SK-N-SH (cell line): ENCODE measurements at regions not wholly inside any gene's neighbourhood (a gene's known extent, or its start where the extent isn't known, plus 50 kb on each side); places are given as distances from the start of the nearest gene placed in this dataset.

ENCODE experiments used
- CTCF ChIA-PET: fragments of 300-600, 350-600 bp; formaldehyde crosslinking; extraction: SDS; loops from one replicate; lab custom pipeline; 2021; lab: Yijun Ruan, JAX
- POLR2A ChIA-PET: fragments of 350-600 bp; sonication (Branson Sonifier 250); formaldehyde crosslinking; extraction: SDS; loops from one replicate; lab custom pipeline; 2020; ENCODE audit warnings: antibody characterized with exemption, inconsistent platforms; lab: Yijun Ruan, JAX
- DNase-seq: peaks from one replicate; pipeline ENCODE4 v3.0.0; 2012
- H2AFZ ChIP-seq: fragments of 200-600 bp; sonication (generic); 2 replicates; pipeline ENCODE4 v1.8.1; 2016; ENCODE audit warnings: antibody characterized with exemption, mild to moderate bottlenecking, low read depth
- H3F3A ChIP-seq: fragments of 200-600 bp; sonication (generic); replicated peaks from 2 replicates; pipeline ENCODE3; 2016; ENCODE audit warnings: antibody characterized with exemption, mild to moderate bottlenecking; ENCODE audit not compliant: insufficient read depth
- H3K27ac ChIP-seq, 2 experiments: fragments of 200-500 bp in 1 of 2; fragments of 200-600 bp in 1 of 2; sonication (Bioruptor generic) in 1 of 2; sonication (generic), shearing (Covaris generic) in 1 of 2; 2 replicates each; pipeline versions ENCODE4 v1.5.1 to v1.6.1; 2014 to 2016; ENCODE audit warnings: low read depth in 2 of 2, inconsistent platforms in 1 of 2, low read length in 1 of 2, mild to moderate bottlenecking in 1 of 2, mixed read lengths in 1 of 2
- H3K27me3 ChIP-seq: fragments of 200-600 bp; sonication (generic), shearing (Covaris generic); 2 replicates; pipeline ENCODE4 v1.6.1; 2016; ENCODE audit warnings: mixed run types; ENCODE audit not compliant: insufficient read depth
- H3K36me3 ChIP-seq, 2 experiments: fragments of 200-500 bp in 1 of 2; fragments of 200-600 bp in 1 of 2; sonication (Bioruptor generic) in 1 of 2; sonication (generic) in 1 of 2; replicated peaks in 1 of 2; 2 replicates each; pipeline versions ENCODE3 to v1.5.1; 2014 to 2016; ENCODE audit warnings: low read length in 1 of 2, mild to moderate bottlenecking in 1 of 2; ENCODE audit not compliant: insufficient read depth in 2 of 2, control insufficient read depth in 1 of 2
- H3K4me1 ChIP-seq, 2 experiments: fragments of 200-500 bp in 1 of 2; fragments of 200-600 bp in 1 of 2; sonication (Bioruptor generic) in 1 of 2; sonication (generic), shearing (Covaris generic) in 1 of 2; 2 replicates each; pipeline versions ENCODE4 v1.5.1 to v1.6.1; 2014 to 2016; ENCODE audit warnings: low read depth in 1 of 2, low read length in 1 of 2, mixed run types in 1 of 2; ENCODE audit not compliant: insufficient read depth in 2 of 2, control insufficient read depth in 1 of 2
- H3K4me2 ChIP-seq: fragments of 200-600 bp; sonication (generic), shearing (Covaris generic); 2 replicates; pipeline ENCODE4 v1.6.1; 2017; ENCODE audit warnings: mixed run types
- H3K4me3 ChIP-seq, 2 experiments: fragments of 200-500 bp in 1 of 2; fragments of 200-600 bp in 1 of 2; sonication (Bioruptor generic) in 1 of 2; sonication (generic), shearing (Covaris generic) in 1 of 2; 2 replicates each; pipeline versions ENCODE4 v1.5.1 to v1.8.1; 2014 to 2016; ENCODE audit warnings: low read depth in 2 of 2, inconsistent platforms in 1 of 2, low read length in 1 of 2, mild to moderate bottlenecking in 1 of 2, mixed read lengths in 1 of 2, moderate library complexity in 1 of 2
- H3K79me2 ChIP-seq: fragments of 200-600 bp; sonication (generic); 2 replicates; pipeline ENCODE4 v1.8.1; 2017; ENCODE audit warnings: mild to moderate bottlenecking; ENCODE audit not compliant: insufficient read depth
- H3K9ac ChIP-seq: fragments of 200-600 bp; sonication (generic); 2 replicates; pipeline ENCODE4 v1.6.1; 2017; ENCODE audit warnings: mixed run types
- H3K9me2 ChIP-seq: fragments of 200-600 bp; sonication (generic); 2 replicates; pipeline ENCODE4 v1.6.1; 2017; ENCODE audit warnings: mixed run types
- H3K9me3 ChIP-seq: fragments of 200-600 bp; sonication (generic); 2 replicates; pipeline ENCODE4 v1.6.1; 2017; ENCODE audit warnings: mixed run types, mild to moderate bottlenecking, moderate library complexity
- H4K20me1 ChIP-seq: fragments of 200-600 bp; sonication (generic); 2 replicates; pipeline ENCODE4 v1.6.1; 2017; ENCODE audit warnings: mild to moderate bottlenecking, mixed run types; ENCODE audit not compliant: insufficient read depth
- CHD2 ChIP-seq: fragments of 150-350 bp; IDR thresholded peaks from 2 replicates; pipeline ENCODE4 v1.6.1; 2018; ENCODE audit warnings: low read length; ENCODE audit not compliant: partially characterized antibody
- FOXM1 ChIP-seq: IDR thresholded peaks from 2 replicates; pipeline ENCODE4 v1.4.0; 2012; ENCODE audit warnings: low read depth, mild to moderate bottlenecking
- MXI1 ChIP-seq: IDR thresholded peaks from 2 replicates; pipeline ENCODE4 v1.6.1; 2012; ENCODE audit warnings: mild to moderate bottlenecking, low read depth, low read length, improper control_type of control experiment
- NFIC ChIP-seq: IDR thresholded peaks from 2 replicates; pipeline ENCODE4 v1.4.0; 2012; ENCODE audit warnings: borderline replicate concordance
- NRF1 ChIP-seq: IDR thresholded peaks from 2 replicates; pipeline ENCODE4 v1.6.1; 2012; ENCODE audit warnings: low read depth, mild to moderate bottlenecking, low read length
- POLR2AphosphoS5 ChIP-seq: IDR thresholded peaks from 2 replicates; pipeline ENCODE4 v1.6.1; 2012; ENCODE audit warnings: low read depth, low read length
- RAD21 ChIP-seq: IDR thresholded peaks from 2 replicates; pipeline ENCODE4 v1.6.1; 2012; ENCODE audit warnings: mild to moderate bottlenecking, low read length
- RCOR1 ChIP-seq: fragments of 150-350 bp; IDR thresholded peaks from 2 replicates; pipeline ENCODE4 v1.6.1; 2017; ENCODE audit warnings: antibody characterized with exemption, low read length
- RXRA ChIP-seq: IDR thresholded peaks from 2 replicates; pipeline ENCODE4 v1.4.0; 2012; ENCODE audit warnings: low read depth, mild to moderate bottlenecking, borderline replicate concordance
- SMC3 ChIP-seq: IDR thresholded peaks from 2 replicates; pipeline ENCODE4 v1.6.1; 2012; ENCODE audit warnings: low read depth, low read length, improper control_type of control experiment
- TAF1 ChIP-seq: IDR thresholded peaks from 2 replicates; pipeline ENCODE4 v1.6.1; 2012; ENCODE audit warnings: low read depth, mild to moderate bottlenecking, low read length, moderate library complexity, borderline replicate concordance
- TCF12 ChIP-seq: IDR thresholded peaks from 2 replicates; pipeline ENCODE4 v1.4.0; 2012
- TEAD4 ChIP-seq: IDR thresholded peaks from 2 replicates; pipeline ENCODE4 v1.4.0; 2012; ENCODE audit warnings: mild to moderate bottlenecking, borderline replicate concordance; ENCODE audit not compliant: insufficient read depth
- YY1 ChIP-seq: IDR thresholded peaks from 2 replicates; pipeline ENCODE4 v1.4.0; 2012; ENCODE audit warnings: low read depth, mild to moderate bottlenecking
- WGBS: methylation state at CpG from one replicate; pipeline ENCODE4 v1.1.6; 2017; ENCODE audit warnings: low lambda C conversion rate; 5-methylcytosine and 5-hydroxymethylcytosine counted together
- TF ChIP-seq, protein P1 (sequence below): fragments of 150-350 bp; IDR thresholded peaks from 2 replicates; pipeline ENCODE4 v1.6.1; 2017; ENCODE audit warnings: antibody characterized with exemption, low read length, low read depth, borderline replicate concordance
- TF ChIP-seq, protein P2 (sequence below): fragments of 200-600 bp; sonication (generic); IDR thresholded peaks from 2 replicates; pipeline ENCODE4 v1.6.1; 2017; ENCODE audit warnings: antibody characterized with exemption, mild to moderate bottlenecking, moderate library complexity

DNA sequence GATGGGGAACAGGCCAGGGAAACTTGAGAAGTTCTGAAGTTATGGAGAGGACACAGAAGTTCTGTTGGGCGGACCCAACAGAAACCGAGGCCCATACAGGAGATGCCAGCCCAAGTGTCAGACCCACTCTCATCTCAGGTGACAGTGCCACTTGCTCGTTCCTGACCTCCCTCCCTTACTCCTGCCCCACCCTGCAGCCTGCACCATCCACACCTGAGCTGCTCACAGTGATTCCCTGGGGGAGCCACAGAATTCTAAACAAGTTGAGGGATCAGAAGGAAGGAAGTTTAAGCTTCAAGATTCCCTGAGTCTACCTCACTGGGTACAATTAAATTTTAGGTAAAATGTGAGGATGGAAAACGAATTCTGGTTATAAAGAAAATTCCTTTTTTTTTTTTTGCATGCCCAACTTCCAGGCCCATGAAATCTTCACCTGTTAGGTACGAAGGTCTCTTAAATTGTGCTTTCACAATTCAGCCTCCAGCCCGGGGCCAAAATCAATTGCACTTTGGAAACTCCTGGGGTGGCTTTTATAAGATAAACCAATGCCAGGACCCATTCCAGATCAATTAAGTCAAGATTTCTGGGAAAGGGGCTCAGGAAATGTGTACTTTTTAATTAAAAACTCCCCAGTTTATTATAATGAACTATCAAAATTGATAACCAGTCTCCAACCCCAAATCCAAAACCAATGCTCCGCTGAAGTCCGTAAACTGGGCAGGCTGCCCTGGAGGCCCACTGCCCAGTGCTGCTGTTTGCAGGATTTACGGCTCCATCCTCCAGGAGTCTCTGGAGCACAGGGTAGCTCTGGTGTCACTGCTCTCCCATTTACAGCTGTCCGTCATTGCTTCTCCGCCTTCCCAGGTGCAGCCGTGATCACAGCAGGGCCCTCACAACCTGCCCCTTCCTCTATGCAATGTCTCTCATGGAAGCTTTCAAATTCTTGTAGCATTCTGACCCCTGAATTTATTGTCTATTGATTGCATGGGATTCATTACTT lies 643.5 kb downstream of the UQCRFS1 start:
- Histone ChIP-seq H3K9me2 (no peaks in the 10 kb centered on the region), H3K9me3 (no peaks in the 10 kb centered on the region), H3K36me3 (no peaks in the 10 kb centered on the region), H4K20me1 (no peaks in the 10 kb centered on the region), H3F3A (no peaks in the 10 kb centered on the region), H3K27me3 (no peaks in the 10 kb centered on the region; the same call in 1 of the 2 replicates), H2AFZ (no peak overlapping the region), H3K27ac (no peak overlapping the region), H3K4me1 (no peaks in the 10 kb centered on the region), H3K9ac (no peak overlapping the region), H3K4me3 (no peak overlapping the region), H3K79me2 (no peaks in the 10 kb centered on the region)
- ChIA-PET CTCF (interaction anchor here (0.6 to 1.2 kb wide), 2 partner anchors 39 to 64 kb away, joined by 3 to 5 read pairs; no protein-coding TSS in a partner anchor), POLR2A (no interaction called here)
- no peak for DNase-seq
- WGBS: 29% methylated on average over 12 of the region's 12 CpGs
- TF ChIP-seq YY1 (no peak), RAD21 (no peak), FOXM1 (no peak)
- TF ChIP-seq, all 33 proteins: peak for 0
- H3K4me2 ChIP-seq: no peak overlapping the region

DNA sequence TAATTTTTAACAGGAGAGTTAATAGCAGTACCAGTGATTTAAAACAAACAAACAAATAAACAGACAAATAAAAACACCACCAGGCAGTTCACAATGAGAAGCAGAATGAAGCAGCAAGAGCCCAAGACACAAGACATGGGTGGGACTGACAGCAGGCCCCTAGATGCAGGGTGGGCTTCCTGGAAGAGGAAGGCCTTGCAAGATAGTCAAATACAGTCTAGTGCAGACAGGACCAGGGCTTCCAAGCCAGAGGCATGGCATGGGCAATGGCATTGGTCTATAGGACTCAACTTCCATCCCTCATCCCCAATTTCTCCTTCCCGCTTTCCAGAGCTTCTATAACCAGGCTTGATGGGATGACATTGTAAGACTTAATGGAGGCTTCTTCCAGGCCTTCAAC lies 645.1 kb downstream of the UQCRFS1 start:
- Histone ChIP-seq H3K27ac (no peak overlapping the region), H3F3A (no peaks in the 10 kb centered on the region), H3K9me3 (no peaks in the 10 kb centered on the region), H4K20me1 (no peaks in the 10 kb centered on the region), H3K27me3 (no peaks in the 10 kb centered on the region; the same call in 1 of the 2 replicates), H3K9me2 (no peaks in the 10 kb centered on the region), H3K4me1 (no peaks in the 10 kb centered on the region), H3K4me3 (no peak overlapping the region), H3K79me2 (no peaks in the 10 kb centered on the region), H3K9ac (no peak overlapping the region), H3K4me2 (no peak overlapping the region), H3K36me3 (no peaks in the 10 kb centered on the region), H2AFZ (no peak overlapping the region)
- DNase-seq: no peak
- TF ChIP-seq NRF1 (no peak), MXI1 (no peak), NFIC (no peak), RXRA (no peak), TAF1 (no peak), TEAD4 (no peak), SMC3 (no peak), RAD21 (no peak), RCOR1 (no peak), POLR2AphosphoS5 (no peak), TCF12 (no peak), CHD2 (no peak)
- TF ChIP-seq, protein P1, sequence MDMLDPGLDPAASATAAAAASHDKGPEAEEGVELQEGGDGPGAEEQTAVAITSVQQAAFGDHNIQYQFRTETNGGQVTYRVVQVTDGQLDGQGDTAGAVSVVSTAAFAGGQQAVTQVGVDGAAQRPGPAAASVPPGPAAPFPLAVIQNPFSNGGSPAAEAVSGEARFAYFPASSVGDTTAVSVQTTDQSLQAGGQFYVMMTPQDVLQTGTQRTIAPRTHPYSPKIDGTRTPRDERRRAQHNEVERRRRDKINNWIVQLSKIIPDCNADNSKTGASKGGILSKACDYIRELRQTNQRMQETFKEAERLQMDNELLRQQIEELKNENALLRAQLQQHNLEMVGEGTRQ: no peak
- TF ChIP-seq, protein P2, sequence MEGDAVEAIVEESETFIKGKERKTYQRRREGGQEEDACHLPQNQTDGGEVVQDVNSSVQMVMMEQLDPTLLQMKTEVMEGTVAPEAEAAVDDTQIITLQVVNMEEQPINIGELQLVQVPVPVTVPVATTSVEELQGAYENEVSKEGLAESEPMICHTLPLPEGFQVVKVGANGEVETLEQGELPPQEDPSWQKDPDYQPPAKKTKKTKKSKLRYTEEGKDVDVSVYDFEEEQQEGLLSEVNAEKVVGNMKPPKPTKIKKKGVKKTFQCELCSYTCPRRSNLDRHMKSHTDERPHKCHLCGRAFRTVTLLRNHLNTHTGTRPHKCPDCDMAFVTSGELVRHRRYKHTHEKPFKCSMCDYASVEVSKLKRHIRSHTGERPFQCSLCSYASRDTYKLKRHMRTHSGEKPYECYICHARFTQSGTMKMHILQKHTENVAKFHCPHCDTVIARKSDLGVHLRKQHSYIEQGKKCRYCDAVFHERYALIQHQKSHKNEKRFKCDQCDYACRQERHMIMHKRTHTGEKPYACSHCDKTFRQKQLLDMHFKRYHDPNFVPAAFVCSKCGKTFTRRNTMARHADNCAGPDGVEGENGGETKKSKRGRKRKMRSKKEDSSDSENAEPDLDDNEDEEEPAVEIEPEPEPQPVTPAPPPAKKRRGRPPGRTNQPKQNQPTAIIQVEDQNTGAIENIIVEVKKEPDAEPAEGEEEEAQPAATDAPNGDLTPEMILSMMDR: no peak
- WGBS: 8% methylated on average over 1 of the region's 1 CpG
- ChIA-PET POLR2A (no interaction called here), CTCF (no interaction called here)
